Activated CD4-positive, alpha-beta T cell treated with anti-CD3 and anti-CD28 coated beads, Interleukin-2, Interleukin-6, amounts not matched to agents 100 ng/mL and 50 ng/mL, durations not matched to agents 16 hours and 8 hours (primary cell): ENCODE measurements at regions not wholly inside any gene's neighbourhood (a gene's known extent, or its start where the extent isn't known, plus 50 kb on each side); places are given as distances from the start of the nearest gene placed in this dataset.
"Not testable (repeated sequence)": the region's sequence is repeated elsewhere in the genome, so short reads cannot be mapped to it uniquely, and the experiment has no call there.

Source experiments
- DNase-seq: peaks from one replicate; pipeline ENCODE4 v3.0.0-alpha.2; 2020

- no peak for DNase-seq
These were observed 185.6 kb downstream of the RTP5 start for GRCh38 chr2:242054881-242055801.

GRCh38 chr2:242056026-242056425 lies 186.5 kb downstream of the RTP5 start:
- no peak for DNase-seq

GRCh38 chr2:242056785-242057184 lies 187.3 kb downstream of the RTP5 start:
- DNase-seq = no peak

GRCh38 chr2:242057379-242058040 lies 188.0 kb downstream of the RTP5 start:
- DNase-seq = no peak

GRCh38 chr2:242058116-242058680 lies 188.7 kb downstream of the RTP5 start:
- DNase-seq = no peak

- no peak for DNase-seq
These were observed 190.0 kb downstream of the RTP5 start for GRCh38 chr2:242059566-242059965.

- DNase-seq = no peak
These were observed 190.8 kb downstream of the RTP5 start for GRCh38 chr2:242060212-242060835.

GRCh38 chr2:242061930-242062329 lies 192.4 kb downstream of the RTP5 start:
- not testable (repeated sequence) for DNase-seq

- no peak for DNase-seq
These were observed 193.9 kb downstream of the RTP5 start for GRCh38 chr2:242063436-242063835.

GRCh38 chr2:242063850-242064249 lies 194.3 kb downstream of the RTP5 start:
- DNase-seq = no peak

GRCh38 chr2:242064364-242065250 lies 195.1 kb downstream of the RTP5 start:
- DNase-seq = no peak

GRCh38 chr2:242065426-242065825 lies 195.9 kb downstream of the RTP5 start:
- no peak for DNase-seq

GRCh38 chr2:242069018-242069417 lies 199.5 kb downstream of the RTP5 start:
- no peak for DNase-seq

- not testable (repeated sequence) for DNase-seq
These were observed 200.4 kb downstream of the RTP5 start for GRCh38 chr2:242069938-242070395.

GRCh38 chr2:242070726-242071125 lies 201.2 kb downstream of the RTP5 start:
- not testable (repeated sequence) for DNase-seq

- not testable (repeated sequence) for DNase-seq
These were observed 201.8 kb downstream of the RTP5 start for GRCh38 chr2:242071377-242071776.

GRCh38 chr2:242071936-242072335 lies 202.4 kb downstream of the RTP5 start:
- not testable (repeated sequence) for DNase-seq

GRCh38 chr2:242075168-242075567 lies 205.6 kb downstream of the RTP5 start:
- DNase-seq = no peak

- no peak for DNase-seq
These were observed 206.2 kb downstream of the RTP5 start for GRCh38 chr2:242075696-242076095.

- not testable (repeated sequence) for DNase-seq
These were observed 206.7 kb downstream of the RTP5 start for GRCh38 chr2:242076184-242076583.

GRCh38 chr2:242078426-242078825 lies 208.9 kb downstream of the RTP5 start:
- DNase-seq = not testable (repeated sequence)

GRCh38 chr2:242079792-242080191 lies 210.3 kb downstream of the RTP5 start:
- not testable (repeated sequence) for DNase-seq
